IMR-90 (cell line): ENCODE measurements at regions not wholly inside any gene's neighbourhood (a gene's known extent, or its start where the extent isn't known, plus 50 kb on each side); places are given as distances from the start of the nearest gene placed in this dataset.

Experiments
- ATAC-seq: fragments of 200-7000 bp; cut with Tn5 transposase; 2 replicates; pipeline ENCODE4 v1.9.1; 2020; ENCODE audit warnings: low read depth, mild to moderate bottlenecking, moderate library complexity
- BruUV-seq: library from RNA; stranded (reverse); fragments of 400-500 nt; replicated peaks from 2 replicates; lab custom pipeline; 2021; lab: Mats Ljungman, UMichigan
- CTCF ChIA-PET: fragments of 300-600 bp; formaldehyde crosslinking; extraction: SDS; loops from one replicate; lab custom pipeline; 2021; ENCODE audit warnings: antibody characterized with exemption; lab: Yijun Ruan, JAX
- POLR2A ChIA-PET: fragments of 300-600 bp; sonication (Branson Sonifier 250); formaldehyde crosslinking; loops from one replicate; lab custom pipeline; 2022; ENCODE audit warnings: antibody characterized with exemption; ENCODE audit not compliant: unreplicated experiment; lab: Charles Lee
- DNase-seq: peaks from one replicate; pipeline ENCODE4 v3.0.0; 2013
- H2AFZ ChIP-seq: replicated peaks from 2 replicates; pipeline ENCODE3; 2013; ENCODE audit warnings: low read length, mild to moderate bottlenecking; ENCODE audit not compliant: poor library complexity
- H2AK5ac ChIP-seq: 2 replicates; pipeline ENCODE4 v1.6.1; 2013; ENCODE audit warnings: low read depth, low read length, inconsistent platforms
- H2AK9ac ChIP-seq: replicated peaks from 2 replicates; pipeline ENCODE3; 2013; ENCODE audit warnings: mild to moderate bottlenecking, low read depth, low read length, moderate library complexity; ENCODE audit not compliant: poor library complexity
- H2BK120ac ChIP-seq: 2 replicates; pipeline ENCODE4 v1.6.1; 2013; ENCODE audit warnings: low read depth, low read length, inconsistent platforms
- H2BK15ac ChIP-seq: 3 replicates; pipeline ENCODE4 v1.6.1; 2013; ENCODE audit warnings: low read depth, low read length, inconsistent platforms
- H2BK20ac ChIP-seq: 2 replicates; pipeline ENCODE4 v1.6.1; 2013; ENCODE audit warnings: low read depth, mild to moderate bottlenecking, inconsistent platforms, low read length, moderate library complexity
- H2BK5ac ChIP-seq: 2 replicates; pipeline ENCODE4 v1.6.1; 2013; ENCODE audit warnings: mild to moderate bottlenecking, low read depth, low read length, inconsistent platforms; ENCODE audit not compliant: poor library complexity, severe bottlenecking
- H3K14ac ChIP-seq: replicated peaks from 2 replicates; pipeline ENCODE4 v1.6.1; 2013; ENCODE audit warnings: low read depth, low read length, inconsistent platforms
- H3K18ac ChIP-seq: 2 replicates; pipeline ENCODE4 v1.6.1; 2013; ENCODE audit warnings: low read depth, low read length, control low read depth
- H3K23ac ChIP-seq: 2 replicates; pipeline ENCODE4 v1.6.1; 2013; ENCODE audit warnings: low read depth, low read length, inconsistent platforms
- H3K27ac ChIP-seq: 2 replicates; pipeline ENCODE4 v1.5.1; 2013; ENCODE audit warnings: mild to moderate bottlenecking, control low read depth, low read length; ENCODE audit not compliant: insufficient read depth
- H3K27me3 ChIP-seq: 2 replicates; pipeline ENCODE4 v1.6.1; 2013; ENCODE audit warnings: low read length; ENCODE audit not compliant: control insufficient read depth, insufficient read depth
- H3K36me3 ChIP-seq: 2 replicates; pipeline ENCODE4 v1.6.1; 2013; ENCODE audit warnings: low read length, mixed read lengths; ENCODE audit not compliant: control insufficient read depth, insufficient read depth
- H3K4ac ChIP-seq: 2 replicates; pipeline ENCODE4 v1.6.1; 2013; ENCODE audit warnings: low read depth, low read length, inconsistent platforms
- H3K4me1 ChIP-seq: 2 replicates; pipeline ENCODE4 v1.6.1; 2013; ENCODE audit warnings: low read length, mixed read lengths; ENCODE audit not compliant: control insufficient read depth, insufficient read depth
- H3K4me2 ChIP-seq: 2 replicates; pipeline ENCODE4 v1.6.1; 2013; ENCODE audit warnings: low read depth, mild to moderate bottlenecking, control low read depth, low read length, moderate library complexity
- H3K4me3 ChIP-seq: 2 replicates; pipeline ENCODE4 v1.5.1; 2013; ENCODE audit warnings: low read depth, mild to moderate bottlenecking, control low read depth, low read length, moderate library complexity; ENCODE audit not compliant: insufficient read depth
- H3K56ac ChIP-seq: 2 replicates; pipeline ENCODE4 v1.6.1; 2013; ENCODE audit warnings: low read length, inconsistent platforms; ENCODE audit not compliant: insufficient read depth; ENCODE audit errors: extremely low read depth
- H3K79me1 ChIP-seq, 2 experiments: 2 replicates each; pipeline ENCODE4 v1.6.1; 2013; ENCODE audit warnings: low read length in 2 of 2, inconsistent platforms in 1 of 2, low read depth in 1 of 2
- H3K9ac ChIP-seq: 2 replicates; pipeline ENCODE4 v1.6.1; 2013; ENCODE audit warnings: low read depth, low read length, control low read depth
- H3K9me1 ChIP-seq: 2 replicates; pipeline ENCODE4 v1.6.1; 2013; ENCODE audit warnings: low read length, inconsistent platforms; ENCODE audit not compliant: insufficient read depth
- H3K9me3 ChIP-seq: 2 replicates; pipeline ENCODE4 v1.6.1; 2013; ENCODE audit warnings: low read length; ENCODE audit not compliant: control insufficient read depth, insufficient read depth
- H4K20me1 ChIP-seq: 2 replicates; pipeline ENCODE4 v1.6.1; 2013; ENCODE audit warnings: low read length, inconsistent platforms; ENCODE audit not compliant: insufficient read depth
- H4K5ac ChIP-seq: 2 replicates; pipeline ENCODE4 v1.6.1; 2013; ENCODE audit warnings: mild to moderate bottlenecking, low read depth, low read length, control low read depth
- H4K8ac ChIP-seq, 2 experiments: 2 replicates each; pipeline ENCODE4 v1.6.1; 2013; ENCODE audit warnings: low read depth in 2 of 2, low read length in 2 of 2, control low read depth in 1 of 2, inconsistent platforms in 1 of 2
- H4K91ac ChIP-seq: 2 replicates; pipeline ENCODE4 v1.6.1; 2013; ENCODE audit warnings: low read depth, low read length, inconsistent platforms; ENCODE audit not compliant: insufficient read depth
- BHLHE40 ChIP-seq: fragments of 150-350 bp; IDR thresholded peaks from 2 replicates; pipeline ENCODE4 v1.6.1; 2016; ENCODE audit warnings: mild to moderate bottlenecking, low read depth, low read length
- CEBPB ChIP-seq: IDR thresholded peaks from 2 replicates; pipeline ENCODE4 v1.6.1; 2012; ENCODE audit warnings: low read depth, low read length, improper control_type of control experiment
- CHD1 ChIP-seq: IDR thresholded peaks from 2 replicates; pipeline ENCODE4 v1.6.1; 2012; ENCODE audit warnings: low read depth, low read length, improper control_type of control experiment
- CTCF ChIP-seq: conservative IDR thresholded peaks from 2 replicates; pipeline ENCODE4 v1.5.1; 2012; ENCODE audit warnings: mild to moderate bottlenecking, low read depth, low read length, improper control_type of control experiment
- ELK1 ChIP-seq: fragments of 150-350 bp; IDR thresholded peaks from 2 replicates; pipeline ENCODE4 v1.6.1; 2016; ENCODE audit warnings: low read depth, mild to moderate bottlenecking, low read length, moderate library complexity, borderline replicate concordance
- FOS ChIP-seq: fragments of 150-350 bp; IDR thresholded peaks from 2 replicates; pipeline ENCODE4 v1.6.1; 2016; ENCODE audit warnings: low read depth, low read length
- MAFK ChIP-seq: IDR thresholded peaks from 2 replicates; pipeline ENCODE4 v1.6.1; 2012; ENCODE audit warnings: low read depth, low read length, improper control_type of control experiment
- MAZ ChIP-seq: IDR thresholded peaks from 2 replicates; pipeline ENCODE4 v1.6.1; 2012; ENCODE audit warnings: low read depth, mild to moderate bottlenecking, low read length, improper control_type of control experiment, moderate library complexity, borderline replicate concordance
- MXI1 ChIP-seq: IDR thresholded peaks from 2 replicates; pipeline ENCODE4 v1.6.1; 2012; ENCODE audit warnings: low read depth, mild to moderate bottlenecking, low read length, moderate library complexity, borderline replicate concordance
- NFE2L2 ChIP-seq: fragments of 150-350 bp; IDR thresholded peaks from 2 replicates; pipeline ENCODE4 v1.6.1; 2016; ENCODE audit warnings: low read depth, mild to moderate bottlenecking, low read length
- POLR2A ChIP-seq: IDR thresholded peaks from 2 replicates; pipeline ENCODE4 v1.6.1; 2012; ENCODE audit warnings: mild to moderate bottlenecking, low read depth, low read length
- RAD21 ChIP-seq: IDR thresholded peaks from 2 replicates; pipeline ENCODE4 v1.6.1; 2012; ENCODE audit warnings: low read length, improper control_type of control experiment
- RCOR1 ChIP-seq: IDR thresholded peaks from 2 replicates; pipeline ENCODE4 v1.6.1; 2012; ENCODE audit warnings: mild to moderate bottlenecking, low read length, improper control_type of control experiment; ENCODE audit not compliant: insufficient replicate concordance
- RFX5 ChIP-seq: IDR thresholded peaks from 2 replicates; pipeline ENCODE4 v1.8.0; 2012; ENCODE audit warnings: low read depth, mild to moderate bottlenecking, low read length, moderate library complexity
- SMC3 ChIP-seq: fragments of 150-350 bp; IDR thresholded peaks from 2 replicates; pipeline ENCODE4 v1.6.1; 2016; ENCODE audit warnings: low read depth, mild to moderate bottlenecking, antibody characterized with exemption, low read length, moderate library complexity
- USF2 ChIP-seq: fragments of 150-350 bp; IDR thresholded peaks from 2 replicates; pipeline ENCODE4 v1.6.1; 2017; ENCODE audit warnings: mild to moderate bottlenecking, antibody characterized with exemption, low read length, low read depth
- WGBS, 2 experiments: methylation state at CpG; one replicate each; pipeline versions ENCODE4 v1.1.5 to v1.1.7; 2013; ENCODE audit warnings: missing lambda C conversion rate in 2 of 2; ENCODE audit not compliant: insufficient read length in 1 of 2; ENCODE audit errors: extremely low coverage in 2 of 2; 5-methylcytosine and 5-hydroxymethylcytosine counted together
- dilution Hi-C: fragments of 300-500 bp; cut with HindIII; formaldehyde crosslinking; loops from one replicate; pipeline ENCODE4 v1.14.3; 2018; ENCODE audit warnings: low sequenced_read_pairs; ENCODE audit not compliant: unreplicated experiment
- in situ Hi-C: fragments of 300-500 bp; cut with MboI; formaldehyde crosslinking; loops from 3 replicates; pipeline ENCODE4 v1.14.3; 2019; ENCODE audit warnings: low sequenced_read_pairs, inconsistent platforms, mixed read lengths
- intact Hi-C: fragments of 100-400 bp; cut with micrococcal nuclease; formaldehyde crosslinking; loops from 2 replicates; pipeline ENCODE4 v1.10.0; 2022

DNA sequence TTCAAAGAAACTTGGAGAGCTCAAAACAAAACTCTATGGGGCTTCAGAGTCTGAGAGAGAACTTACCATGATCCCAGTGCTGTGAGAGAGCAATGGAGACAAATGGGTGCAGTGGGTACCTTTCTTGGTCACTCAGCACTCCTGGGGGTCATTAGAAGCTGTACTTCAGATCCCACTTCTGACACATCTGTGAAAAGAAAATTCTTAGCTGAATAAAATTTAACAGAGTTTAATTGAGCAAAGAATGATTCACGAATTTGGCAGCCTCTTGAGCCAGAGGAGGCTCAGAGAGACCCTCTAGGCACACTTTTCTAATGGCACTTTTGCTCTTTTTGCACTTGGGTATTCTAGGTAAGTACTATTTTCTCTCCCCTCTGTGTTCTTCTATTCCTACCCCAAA lies 96.8 kb upstream of the SYT10 start:
- Histone ChIP-seq H3K27ac (no peak overlapping the region), H2AK9ac (no peak overlapping the region), H2BK15ac (no peak overlapping the region), H3K27me3 (no peaks in the 10 kb centered on the region), H4K8ac (no peak overlapping the region), H3K4me2 (no peak overlapping the region), H2BK5ac (no peak overlapping the region), H2BK120ac (no peak overlapping the region), H3K4ac (no peak overlapping the region), H3K9me3 (no peaks in the 10 kb centered on the region), H2AFZ (no peak overlapping the region), H3K18ac (no peak overlapping the region), H2AK5ac (no peak overlapping the region), H3K14ac (no peak overlapping the region), H4K5ac (no peak overlapping the region), H2BK20ac (no peak overlapping the region), H3K56ac (no peak overlapping the region), H3K36me3 (no peaks in the 10 kb centered on the region), H3K9ac (no peak overlapping the region), H4K20me1 (no peaks in the 10 kb centered on the region), H3K4me3 (no peak overlapping the region), H4K91ac (no peak overlapping the region), H3K79me1 (no peaks in the 10 kb centered on the region), H3K23ac (no peak overlapping the region), H3K4me1 (no peaks in the 10 kb centered on the region), H3K9me1 (no peaks in the 10 kb centered on the region)
- no CpG with 5 or more reads among the region's 1 CpG for WGBS, 2 experiments
- POLR2A ChIA-PET = no interaction called here
- in situ Hi-C loops (no loop called here), intact Hi-C loops (no loop called here), dilution Hi-C loops (no loop called here)
- no TSS peak for BruUV-seq
- DNase-seq (no peak), ATAC-seq (no peak)
- CTCF ChIA-PET = no interaction called here
- TF ChIP-seq ELK1 (no peak), POLR2A (no peak), RFX5 (no peak), MAFK (no peak), RCOR1 (no peak), RAD21 (no peak), CEBPB (no peak), CHD1 (no peak), MAZ (no peak), NFE2L2 (no peak), BHLHE40 (no peak), SMC3 (no peak), FOS (no peak), MXI1 (no peak), USF2 (no peak), CTCF (no peak)
